Skin epidermis (tissue), 12 donors: ENCODE measurements at regions not wholly inside any gene's neighbourhood (a gene's known extent, or its start where the extent isn't known, plus 50 kb on each side); places are given as distances from the start of the nearest gene placed in this dataset.
A peak's percentile ranks its signal among the peaks of the same experiment; 100 is the strongest.

Experiments used
- H3K27ac ChIP-seq, 21 experiments: fragments of 200-600 bp; sonication (generic) in 11 of 21; one replicate each; pipeline ENCODE4 v1.5.0; 2020; ENCODE audit warnings: mild to moderate bottlenecking in 3 of 21, inconsistent platforms in 2 of 21, moderate library complexity in 2 of 21
- H3K4me3 ChIP-seq, 7 experiments: fragments of 200-600 bp; sonication (generic) in 2 of 7; one replicate each; pipeline ENCODE4 v1.5.0; 2020; ENCODE audit warnings: inconsistent platforms in 2 of 7, mild to moderate bottlenecking in 2 of 7, moderate library complexity in 1 of 7

DNA sequence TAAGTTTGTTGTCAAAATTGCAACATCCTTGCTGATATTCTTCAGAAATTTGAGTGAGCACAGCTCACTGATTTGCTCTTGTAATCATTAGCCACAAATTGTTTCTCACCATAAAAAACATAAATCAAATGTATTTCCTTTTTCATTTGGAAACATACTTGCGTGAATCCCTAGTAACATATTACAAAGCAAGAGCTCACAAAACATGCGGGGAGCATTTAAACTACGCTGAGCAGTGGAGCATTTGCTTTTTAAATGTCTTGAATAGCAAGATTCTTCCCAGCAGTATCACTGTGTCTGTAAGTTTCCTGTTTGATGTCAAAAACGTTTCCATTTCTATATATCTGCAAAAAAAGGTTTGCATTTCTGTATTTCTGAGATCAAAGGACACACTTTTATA lies 788.3 kb upstream of the SALL3 start:
- H3K4me3 ChIP-seq = no peak overlapping the region
- H3K27ac ChIP-seq = no peak overlapping the region

DNA sequence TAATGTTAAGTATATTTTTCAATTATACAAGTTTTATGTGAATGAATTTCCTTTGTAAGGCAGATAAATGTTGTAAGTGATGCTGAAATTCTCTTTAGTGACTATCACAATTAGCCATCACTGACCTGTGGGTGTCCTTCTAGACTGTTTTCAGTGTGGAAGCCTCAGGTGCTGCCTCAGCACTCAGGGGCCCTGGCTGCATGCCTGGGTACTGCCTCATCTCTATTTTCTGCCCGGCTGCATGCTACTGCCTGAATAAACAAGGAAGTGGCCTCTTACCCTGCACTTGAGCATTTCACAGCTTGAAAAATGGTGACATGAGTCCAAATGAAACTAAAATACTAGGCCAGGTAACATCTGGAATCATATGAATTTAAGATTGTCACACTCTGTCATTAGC lies 787.6 kb upstream of the SALL3 start:
- no peak overlapping the region for H3K4me3 ChIP-seq

DNA sequence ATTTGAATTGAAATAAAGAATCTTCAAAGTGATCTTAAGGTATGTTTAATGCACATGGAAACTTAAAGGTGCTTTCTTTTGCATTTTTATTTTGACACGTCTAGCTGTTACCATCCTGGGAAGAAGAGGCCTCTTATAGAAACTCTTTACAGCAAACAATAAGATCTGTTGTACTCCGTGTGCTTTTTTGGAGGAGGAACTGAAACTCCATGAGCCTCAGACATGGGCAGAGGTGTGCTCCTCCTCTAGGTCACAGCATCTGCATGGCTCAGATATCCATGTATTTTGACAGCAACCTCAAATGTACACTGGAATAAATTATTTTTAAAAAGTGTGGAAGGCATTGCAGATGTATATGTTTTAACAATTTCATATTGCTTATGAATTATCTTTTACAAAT lies 783.3 kb upstream of the SALL3 start:
- no peak overlapping the region for H3K27ac ChIP-seq
- no peak overlapping the region for H3K4me3 ChIP-seq

More for the DNA sequence above, 787.6 kb upstream of the SALL3 start:
- H3K27ac ChIP-seq = no peak overlapping the region

- Histone ChIP-seq H3K4me3 (no peak overlapping the region), H3K27ac (no peak overlapping the region)
Observed at GRCh38 chr18:78199002-78199401, 780.6 kb upstream of the SALL3 start.

GRCh38 chr18:78199611-78200010 lies 780.0 kb upstream of the SALL3 start:
- no peak overlapping the region for H3K27ac ChIP-seq

DNA sequence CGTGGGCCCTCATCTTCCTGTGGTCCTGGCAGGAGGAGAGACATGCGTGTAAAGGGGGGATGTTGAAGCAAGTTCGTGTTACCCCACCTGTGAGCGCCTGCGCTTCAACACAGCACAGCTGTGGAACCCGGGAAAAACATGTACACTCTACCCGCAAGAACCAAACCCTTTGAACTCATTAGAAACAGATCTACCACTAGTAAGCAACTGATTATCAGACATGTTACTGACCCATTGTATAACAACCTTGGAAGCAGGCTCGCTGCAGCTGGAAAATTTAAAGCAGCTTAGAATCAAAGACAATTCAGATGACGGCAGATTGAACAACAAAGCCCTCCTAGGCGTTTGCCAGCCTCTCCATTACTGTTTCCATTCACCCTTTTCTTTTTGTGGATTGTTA lies 771.7 kb upstream of the SALL3 start:
- Histone ChIP-seq H3K4me3 (no peak overlapping the region), H3K27ac (no peak overlapping the region)

More at GRCh38 chr18:78199611-78200010, 780.0 kb upstream of the SALL3 start:
- no peak overlapping the region for H3K4me3 ChIP-seq

DNA sequence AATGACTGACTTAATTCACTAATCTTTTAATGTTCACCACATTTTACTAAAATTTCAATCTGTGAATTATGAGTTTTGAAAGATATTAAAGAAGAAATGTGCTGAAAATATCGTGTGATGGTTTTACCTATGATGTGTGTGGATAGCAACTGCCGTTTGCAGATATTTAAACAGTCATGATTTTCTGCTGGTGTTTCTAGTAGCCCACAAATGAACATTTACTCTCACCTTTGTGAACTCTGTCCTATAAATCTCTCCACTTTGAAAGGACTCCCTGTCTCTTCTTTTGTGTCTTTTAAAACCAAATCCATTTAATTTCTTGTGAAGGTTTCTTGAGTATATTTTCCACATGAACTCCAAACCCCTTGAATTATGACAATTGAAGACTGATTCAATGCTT lies 771.2 kb upstream of the SALL3 start:
- H3K27ac ChIP-seq = no peak overlapping the region
- no peak overlapping the region for H3K4me3 ChIP-seq

DNA sequence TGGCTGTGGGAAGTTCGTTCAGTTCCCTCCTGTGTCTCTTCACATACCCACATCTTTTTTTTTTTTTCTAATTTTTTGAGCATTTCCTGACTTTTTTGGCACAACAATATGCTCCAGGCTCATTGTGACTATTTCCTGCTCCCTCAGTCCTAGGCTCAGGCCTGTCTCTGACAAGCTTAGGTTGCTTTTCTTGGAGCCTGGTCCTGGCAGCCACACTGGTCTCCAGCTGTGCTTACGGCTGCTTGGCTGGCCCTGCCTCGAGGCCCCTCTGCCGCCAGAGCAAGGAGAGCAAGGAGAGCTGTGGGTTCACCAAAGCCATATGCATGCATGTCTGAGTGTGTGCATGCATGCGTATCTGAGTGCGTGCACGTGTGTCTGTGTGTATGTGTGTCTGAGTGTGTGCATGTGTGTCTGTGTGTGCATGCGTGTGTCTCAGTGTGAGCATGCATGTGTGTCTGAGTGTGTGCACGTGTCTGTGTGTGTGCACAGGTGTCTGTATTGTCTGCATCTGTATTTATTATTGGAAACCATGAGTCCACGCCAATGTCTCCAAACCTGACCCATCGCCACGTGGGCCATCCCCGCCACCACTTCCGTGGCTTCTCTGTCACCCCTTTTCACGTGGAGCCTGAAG lies 766.1 kb upstream of the SALL3 start:
- H3K27ac ChIP-seq = no peak overlapping the region
- H3K4me3 ChIP-seq = no peak overlapping the region

- H3K27ac ChIP-seq = no peak overlapping the region
Observed at GRCh38 chr18:78221496-78221895, 758.1 kb upstream of the SALL3 start.

GRCh38 chr18:78228974-78229373 lies 750.6 kb upstream of the SALL3 start:
- Histone ChIP-seq H3K27ac (no peak overlapping the region), H3K4me3 (no peak overlapping the region)

More at GRCh38 chr18:78221496-78221895, 758.1 kb upstream of the SALL3 start:
- H3K4me3 ChIP-seq = no peak overlapping the region

- H3K4me3 ChIP-seq = no peak overlapping the region
- no peak overlapping the region for H3K27ac ChIP-seq
Observed at GRCh38 chr18:78230911-78231310, 748.7 kb upstream of the SALL3 start.

DNA sequence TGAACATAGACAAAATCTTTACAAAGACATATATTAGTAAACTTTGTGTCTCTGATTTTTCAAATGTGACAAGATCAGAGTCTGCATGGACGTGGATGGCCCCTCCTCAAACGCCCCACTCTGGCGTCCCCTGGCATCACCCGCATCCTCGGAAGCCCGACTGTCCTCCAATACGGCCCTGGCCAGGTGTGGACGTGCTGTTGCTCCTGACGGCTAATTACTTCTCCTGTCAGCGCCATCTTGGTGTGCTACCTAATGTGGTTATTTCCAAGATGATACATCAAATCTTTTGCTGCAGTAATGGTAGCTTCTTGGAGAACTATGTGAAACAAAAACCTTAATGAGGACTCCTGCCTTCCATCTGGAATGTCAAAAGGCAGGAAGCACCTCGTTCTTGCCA lies 747.4 kb upstream of the SALL3 start:
- H3K4me3 ChIP-seq = no peak overlapping the region
- H3K27ac ChIP-seq = no peak overlapping the region

GRCh38 chr18:78237864-78238263 lies 741.8 kb upstream of the SALL3 start:
- H3K27ac ChIP-seq = no peak overlapping the region
- H3K4me3 ChIP-seq = no peak overlapping the region

GRCh38 chr18:78238404-78239089 lies 741.1 kb upstream of the SALL3 start:
- no peak overlapping the region for H3K4me3 ChIP-seq
- no peak overlapping the region for H3K27ac ChIP-seq

- no peak overlapping the region for H3K4me3 ChIP-seq
- H3K27ac ChIP-seq = no peak overlapping the region
Observed at GRCh38 chr18:78239090-78239457, 740.5 kb upstream of the SALL3 start.

- Histone ChIP-seq H3K27ac (no peak overlapping the region), H3K4me3 (no peak overlapping the region)
Observed at GRCh38 chr18:78240101-78240500, 739.5 kb upstream of the SALL3 start.

- H3K27ac ChIP-seq = no peak overlapping the region
- H3K4me3 ChIP-seq = no peak overlapping the region
Observed at GRCh38 chr18:78240627-78241252, 738.9 kb upstream of the SALL3 start.

GRCh38 chr18:78241535-78242253 lies 737.9 kb upstream of the SALL3 start:
- H3K4me3 ChIP-seq = no peak overlapping the region
- H3K27ac ChIP-seq = peak overlapping the region in 7 of 21 experiments; percentile 6 to 55 (median 31)

DNA sequence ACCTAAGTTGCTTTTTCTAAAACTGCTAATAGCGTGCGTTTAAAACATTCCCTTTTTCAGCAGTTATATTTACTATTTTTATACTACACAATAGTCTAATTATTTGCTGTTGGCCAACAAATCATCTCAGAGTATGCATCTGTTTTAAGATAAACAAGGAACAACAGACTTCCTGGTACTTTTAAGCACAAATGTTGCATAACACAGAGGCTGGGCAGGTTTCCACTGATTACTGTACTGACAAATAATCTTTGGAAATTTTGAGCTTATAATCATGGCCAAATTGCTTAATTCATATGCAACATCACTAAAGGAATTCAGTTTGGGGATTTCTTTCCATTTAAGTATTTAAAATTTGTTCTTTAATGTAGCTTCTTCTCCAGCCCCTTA lies 737.4 kb upstream of the SALL3 start:
- H3K27ac ChIP-seq = peak overlapping the region in 5 of 21 experiments; percentile 11 to 54 (median 31)
- no peak overlapping the region for H3K4me3 ChIP-seq

GRCh38 chr18:78242806-78243205 lies 736.8 kb upstream of the SALL3 start:
- peak overlapping the region in 1 of 21 experiments; percentile 11 for H3K27ac ChIP-seq
- H3K4me3 ChIP-seq = no peak overlapping the region

GRCh38 chr18:78244779-78245178 lies 734.8 kb upstream of the SALL3 start:
- Histone ChIP-seq H3K27ac (no peak overlapping the region), H3K4me3 (no peak overlapping the region)
